ENCODE measurements at regions not wholly inside any gene's neighbourhood (a gene's known extent, or its start where the extent isn't known, plus 50 kb on each side); places are given as distances from the start of the nearest gene placed in this dataset.

- ATAC-seq (ENCODE audit: low FRiP score) (no peak), DNase-seq (ENCODE audit: low spot score) (no peak)
- TF ChIP-seq CTCF (IDR thresholded peaks at IDR 0.05), result no peak
Observed at GRCh38 chr5:174323878-174324281, 278.4 kb downstream of the NSG2 start.

GRCh38 chr5:174324680-174325079 is 279.2 kb downstream of the NSG2 start:
- ATAC-seq (ENCODE audit: low FRiP score) (no peak), DNase-seq (ENCODE audit: low spot score) (no peak)
- TF ChIP-seq CTCF (IDR thresholded peaks at IDR 0.05), result no peak

GRCh38 chr5:174325431-174325830 is 279.9 kb downstream of the NSG2 start:
- no peak for TF ChIP-seq CTCF (IDR thresholded peaks at IDR 0.05)
- DNase-seq (ENCODE audit: low spot score), result no peak
- ATAC-seq (ENCODE audit: low FRiP score), result no peak

GRCh38 chr5:174325961-174326360 is 280.5 kb downstream of the NSG2 start:
- ATAC-seq (ENCODE audit: low FRiP score), result no peak
- DNase-seq (ENCODE audit: low spot score), result no peak
- no peak for TF ChIP-seq CTCF (IDR thresholded peaks at IDR 0.05)

GRCh38 chr5:174326372-174326771 is 280.9 kb downstream of the NSG2 start:
- ATAC-seq (ENCODE audit: low FRiP score), result no peak

GRCh38 chr5:174327317-174327864 is 281.9 kb downstream of the NSG2 start:
- ATAC-seq (ENCODE audit: low FRiP score), result no peak
- peak; percentile 38 for DNase-seq (ENCODE audit: low spot score)
- peak in 1 of 3 donors; percentile 16 for TF ChIP-seq CTCF (IDR thresholded peaks at IDR 0.05)

More at GRCh38 chr5:174326372-174326771, 280.9 kb downstream of the NSG2 start:
- TF ChIP-seq CTCF (IDR thresholded peaks at IDR 0.05), result no peak
- no peak for DNase-seq (ENCODE audit: low spot score)

- ATAC-seq (ENCODE audit: low FRiP score) (no peak), DNase-seq (ENCODE audit: low spot score) (no peak)
- TF ChIP-seq CTCF (IDR thresholded peaks at IDR 0.05), result no peak
Observed at GRCh38 chr5:174327896-174328295, 282.4 kb downstream of the NSG2 start.
